Smooth muscle cell (in vitro differentiated cells): ENCODE measurements at regions not wholly inside any gene's neighbourhood (a gene's known extent, or its start where the extent isn't known, plus 50 kb on each side); places are given as distances from the start of the nearest gene placed in this dataset.

Experiments
- DNase-seq: peaks from one replicate; lab custom pipeline; 2025; ENCODE audit not compliant: unreplicated experiment; lab: John Stamatoyannopoulos, UW
- H2AFZ ChIP-seq: fragments of 200-600 bp; sonication (generic); 2 replicates; pipeline ENCODE4 v1.6.0; 2016; ENCODE audit warnings: antibody characterized with exemption, low read depth, mild to moderate bottlenecking
- H3F3A ChIP-seq: fragments of 200-600 bp; sonication (generic); 2 replicates; pipeline ENCODE4 v1.6.0; 2017; ENCODE audit warnings: antibody characterized with exemption, low read depth
- H3K27ac ChIP-seq: fragments of 200-600 bp; sonication (generic); 2 replicates; pipeline ENCODE4 v1.5.1; 2016; ENCODE audit warnings: low read depth, mild to moderate bottlenecking
- H3K27me3 ChIP-seq: fragments of 200-600 bp; sonication (generic); 2 replicates; pipeline ENCODE4 v1.6.1; 2016; ENCODE audit warnings: low read depth, mild to moderate bottlenecking
- H3K36me3 ChIP-seq: fragments of 200-600 bp; sonication (generic); 2 replicates; pipeline ENCODE4 v1.5.1; 2016; ENCODE audit warnings: low read depth
- H3K4me1 ChIP-seq: fragments of 200-600 bp; sonication (generic); 2 replicates; pipeline ENCODE4 v1.5.1; 2016; ENCODE audit warnings: low read depth
- H3K4me2 ChIP-seq: fragments of 200-600 bp; sonication (generic); 2 replicates; pipeline ENCODE4 v1.6.0; 2016; ENCODE audit warnings: mild to moderate bottlenecking
- H3K4me3 ChIP-seq: fragments of 200-600 bp; sonication (generic); 2 replicates; pipeline ENCODE4 v1.5.1; 2016; ENCODE audit warnings: mild to moderate bottlenecking
- H3K79me2 ChIP-seq: fragments of 200-600 bp; sonication (generic); 2 replicates; pipeline ENCODE4 v1.6.0; 2016; ENCODE audit warnings: low read depth, mild to moderate bottlenecking
- H3K9ac ChIP-seq: fragments of 200-600 bp; sonication (generic); 2 replicates; pipeline ENCODE4 v1.6.0; 2016; ENCODE audit warnings: low read depth
- H3K9me3 ChIP-seq: fragments of 200-600 bp; sonication (generic); replicated peaks from 2 replicates; pipeline ENCODE4 v1.5.1; 2016; ENCODE audit warnings: low read depth
- H4K20me1 ChIP-seq: fragments of 200-600 bp; sonication (generic); 2 replicates; pipeline ENCODE4 v1.6.0; 2016; ENCODE audit warnings: low read depth
- WGBS: methylation state at CpG from one replicate; pipeline ENCODE4 v1.1.7; 2016; ENCODE audit warnings: low lambda C conversion rate; 5-methylcytosine and 5-hydroxymethylcytosine counted together
- TF ChIP-seq, protein P1 (sequence below): fragments of 200-600 bp; sonication (generic); IDR thresholded peaks from 2 replicates; pipeline ENCODE4 v1.5.1; 2017; ENCODE audit warnings: borderline replicate concordance, mild to moderate bottlenecking, antibody characterized with exemption; ENCODE audit not compliant: insufficient read depth, poor library complexity, severe bottlenecking

- no peaks in the 10 kb centered on the region for H3K27me3 ChIP-seq
- H3K4me1 ChIP-seq, result peaks cover 4% of the 10 kb centered on the region
- WGBS, result 42% methylated on average over 2 of the region's 2 CpGs
- H3K27ac ChIP-seq, result peak overlapping the region; percentile 61
- H3F3A ChIP-seq, result peaks cover 3% of the 10 kb centered on the region
- H3K9me3 ChIP-seq, result no peaks in the 10 kb centered on the region
- no peaks in the 10 kb centered on the region for H3K36me3 ChIP-seq
- no peak overlapping the region for H3K4me3 ChIP-seq
- H3K9ac ChIP-seq, result no peak overlapping the region
- TF ChIP-seq, protein P1, sequence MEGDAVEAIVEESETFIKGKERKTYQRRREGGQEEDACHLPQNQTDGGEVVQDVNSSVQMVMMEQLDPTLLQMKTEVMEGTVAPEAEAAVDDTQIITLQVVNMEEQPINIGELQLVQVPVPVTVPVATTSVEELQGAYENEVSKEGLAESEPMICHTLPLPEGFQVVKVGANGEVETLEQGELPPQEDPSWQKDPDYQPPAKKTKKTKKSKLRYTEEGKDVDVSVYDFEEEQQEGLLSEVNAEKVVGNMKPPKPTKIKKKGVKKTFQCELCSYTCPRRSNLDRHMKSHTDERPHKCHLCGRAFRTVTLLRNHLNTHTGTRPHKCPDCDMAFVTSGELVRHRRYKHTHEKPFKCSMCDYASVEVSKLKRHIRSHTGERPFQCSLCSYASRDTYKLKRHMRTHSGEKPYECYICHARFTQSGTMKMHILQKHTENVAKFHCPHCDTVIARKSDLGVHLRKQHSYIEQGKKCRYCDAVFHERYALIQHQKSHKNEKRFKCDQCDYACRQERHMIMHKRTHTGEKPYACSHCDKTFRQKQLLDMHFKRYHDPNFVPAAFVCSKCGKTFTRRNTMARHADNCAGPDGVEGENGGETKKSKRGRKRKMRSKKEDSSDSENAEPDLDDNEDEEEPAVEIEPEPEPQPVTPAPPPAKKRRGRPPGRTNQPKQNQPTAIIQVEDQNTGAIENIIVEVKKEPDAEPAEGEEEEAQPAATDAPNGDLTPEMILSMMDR, result no peak
- no peak for DNase-seq
- peak overlapping the region; percentile 58 for H3K4me2 ChIP-seq
- no peaks in the 10 kb centered on the region for H3K79me2 ChIP-seq
- H2AFZ ChIP-seq, result peak overlapping the region; percentile 71
- H4K20me1 ChIP-seq, result no peaks in the 10 kb centered on the region
Measured at GRCh38 chr4:113824396-113824795, 62.9 kb upstream of the CAMK2D start.

DNA sequence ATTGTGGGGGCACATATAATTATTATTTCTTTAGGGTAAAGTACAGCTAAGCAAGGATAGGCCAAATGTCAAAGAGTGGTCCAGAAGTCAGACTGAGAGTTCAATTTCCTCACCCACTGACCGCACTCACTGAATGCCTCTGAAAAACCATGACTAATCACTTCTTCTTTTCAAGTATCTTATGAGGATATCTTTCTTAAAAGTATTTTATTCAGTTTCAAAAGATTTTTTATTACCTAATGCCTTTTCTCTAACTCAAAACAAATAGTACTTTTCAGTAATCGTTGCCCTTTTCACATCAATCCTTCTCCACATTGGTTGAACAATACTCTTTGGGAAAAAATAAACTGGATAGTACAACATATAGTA, 61.7 kb upstream of the CAMK2D start:
- Histone ChIP-seq H3K9me3 (no peaks in the 10 kb centered on the region), H4K20me1 (no peaks in the 10 kb centered on the region), H2AFZ (no peak overlapping the region), H3K27ac (peak overlapping the region; percentile 30), H3K4me1 (peaks cover 4% of the 10 kb centered on the region), H3K79me2 (no peaks in the 10 kb centered on the region), H3F3A (peaks cover 3% of the 10 kb centered on the region), H3K9ac (no peak overlapping the region), H3K4me3 (no peak overlapping the region), H3K36me3 (no peaks in the 10 kb centered on the region), H3K27me3 (no peaks in the 10 kb centered on the region), H3K4me2 (peak overlapping the region; percentile 13)
- TF ChIP-seq, protein P1, result no peak
- no peak for DNase-seq
- WGBS, result 79% methylated on average over 2 of the region's 2 CpGs

DNA sequence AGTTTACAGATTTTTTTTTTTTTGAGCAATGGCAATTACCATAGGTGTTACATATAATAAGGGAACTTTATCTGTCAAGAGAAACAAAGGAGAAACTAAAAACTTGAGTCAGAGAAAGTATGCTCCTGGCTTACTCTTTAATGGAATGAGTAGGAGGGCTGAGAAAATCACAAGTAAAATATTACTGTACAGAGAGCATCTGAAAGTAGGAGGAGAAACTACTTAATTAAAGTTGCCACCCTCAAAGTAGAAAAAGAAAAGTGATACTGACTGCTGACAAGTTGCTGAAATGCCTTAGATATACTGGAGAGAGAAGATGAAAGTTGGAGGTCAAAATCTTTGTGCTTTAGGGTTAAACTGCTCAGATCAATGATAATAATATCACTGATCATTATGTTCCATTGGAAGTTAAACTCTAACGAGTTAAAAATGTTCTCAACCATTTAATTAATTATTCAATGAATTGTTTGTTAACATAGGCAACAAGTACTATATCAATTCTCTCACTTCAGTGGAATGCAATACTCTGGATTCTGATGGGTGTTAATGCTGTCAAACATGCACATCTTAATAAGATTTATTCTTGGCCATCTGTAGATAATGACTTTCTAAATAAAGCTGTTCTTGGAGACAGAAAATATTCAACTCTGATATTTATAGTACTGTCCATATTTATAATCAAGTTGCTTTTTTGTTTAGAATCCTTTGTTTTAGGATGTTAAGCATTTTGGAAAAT, 61.2 kb upstream of the CAMK2D start:
- Histone ChIP-seq H3K27me3 (no peaks in the 10 kb centered on the region), H3K79me2 (no peaks in the 10 kb centered on the region), H3K9me3 (no peaks in the 10 kb centered on the region), H2AFZ (no peak overlapping the region), H3F3A (peaks cover 3% of the 10 kb centered on the region), H3K4me3 (no peak overlapping the region), H3K4me1 (peaks cover 4% of the 10 kb centered on the region), H3K4me2 (peak overlapping the region; percentile 13), H3K9ac (no peak overlapping the region), H4K20me1 (no peaks in the 10 kb centered on the region), H3K36me3 (no peaks in the 10 kb centered on the region), H3K27ac (peak overlapping the region; percentile 30)
- no peak for DNase-seq
- TF ChIP-seq, protein P1, result no peak
- 86% methylated on average over 1 of the region's 1 CpG for WGBS

DNA sequence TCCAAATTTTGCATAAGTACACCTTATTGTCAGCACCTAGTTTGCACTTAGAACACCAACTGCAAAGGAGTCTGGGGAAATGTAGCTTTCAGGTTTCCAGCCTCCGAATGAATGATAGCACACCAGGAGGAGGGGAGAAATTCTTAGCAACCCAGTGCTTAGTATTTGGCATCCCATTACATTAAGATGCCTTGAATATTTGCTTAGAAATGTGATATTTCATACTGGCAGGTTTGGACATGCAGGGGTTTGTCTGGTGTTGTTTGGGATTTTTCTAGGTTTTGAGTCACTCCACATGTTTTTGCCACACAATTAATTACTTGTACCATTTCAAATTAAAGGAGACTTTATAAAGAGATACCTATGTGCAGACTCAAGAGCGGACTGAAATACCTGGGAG, 60.3 kb upstream of the CAMK2D start:
- TF ChIP-seq, protein P1, result no peak

More for the DNA sequence above, 60.3 kb upstream of the CAMK2D start:
- Histone ChIP-seq H3K9me3 (no peaks in the 10 kb centered on the region), H2AFZ (peak overlapping the region; percentile 21), H3K4me2 (peak overlapping the region; percentile 13), H3F3A (peaks cover 3% of the 10 kb centered on the region), H3K4me3 (no peak overlapping the region), H3K27me3 (no peaks in the 10 kb centered on the region), H3K4me1 (peaks cover 4% of the 10 kb centered on the region), H3K9ac (no peak overlapping the region), H3K36me3 (no peaks in the 10 kb centered on the region), H3K79me2 (no peaks in the 10 kb centered on the region), H3K27ac (no peak overlapping the region), H4K20me1 (no peaks in the 10 kb centered on the region)
- DNase-seq, result no peak
- 100% methylated on average over 2 of the region's 2 CpGs for WGBS
